ENCODE measurements at regions not wholly inside any gene's neighbourhood (a gene's known extent, or its start where the extent isn't known, plus 50 kb on each side); places are given as distances from the start of the nearest gene placed in this dataset.

DNA sequence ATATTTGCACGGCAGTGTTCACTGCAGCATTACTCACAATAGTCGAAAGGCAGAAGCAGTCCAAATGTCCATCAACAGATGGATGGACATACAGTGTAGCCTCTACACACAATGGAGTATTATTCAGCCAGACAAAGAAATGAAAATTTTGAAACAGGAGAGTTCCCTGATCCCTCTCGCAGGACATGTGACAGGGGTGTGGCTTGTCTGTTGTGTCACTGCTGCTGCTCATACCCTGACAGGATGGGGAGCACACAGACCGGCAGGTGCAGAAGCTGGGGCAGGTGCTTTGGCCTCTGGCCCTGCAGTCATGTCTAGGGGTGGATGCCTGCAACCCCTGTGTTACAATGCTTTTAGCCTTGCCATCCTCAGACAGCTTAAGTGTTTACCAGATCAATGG, 204.3 kb downstream of the EFNB2 start:
- TF ChIP-seq, protein P1, sequence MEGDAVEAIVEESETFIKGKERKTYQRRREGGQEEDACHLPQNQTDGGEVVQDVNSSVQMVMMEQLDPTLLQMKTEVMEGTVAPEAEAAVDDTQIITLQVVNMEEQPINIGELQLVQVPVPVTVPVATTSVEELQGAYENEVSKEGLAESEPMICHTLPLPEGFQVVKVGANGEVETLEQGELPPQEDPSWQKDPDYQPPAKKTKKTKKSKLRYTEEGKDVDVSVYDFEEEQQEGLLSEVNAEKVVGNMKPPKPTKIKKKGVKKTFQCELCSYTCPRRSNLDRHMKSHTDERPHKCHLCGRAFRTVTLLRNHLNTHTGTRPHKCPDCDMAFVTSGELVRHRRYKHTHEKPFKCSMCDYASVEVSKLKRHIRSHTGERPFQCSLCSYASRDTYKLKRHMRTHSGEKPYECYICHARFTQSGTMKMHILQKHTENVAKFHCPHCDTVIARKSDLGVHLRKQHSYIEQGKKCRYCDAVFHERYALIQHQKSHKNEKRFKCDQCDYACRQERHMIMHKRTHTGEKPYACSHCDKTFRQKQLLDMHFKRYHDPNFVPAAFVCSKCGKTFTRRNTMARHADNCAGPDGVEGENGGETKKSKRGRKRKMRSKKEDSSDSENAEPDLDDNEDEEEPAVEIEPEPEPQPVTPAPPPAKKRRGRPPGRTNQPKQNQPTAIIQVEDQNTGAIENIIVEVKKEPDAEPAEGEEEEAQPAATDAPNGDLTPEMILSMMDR (conservative IDR thresholded peaks at IDR 0.05; ENCODE audit: low read depth, low read length), result no peak
- no peak for TF ChIP-seq EZH2 (IDR thresholded peaks at IDR 0.05; ENCODE audit: low read length, unreplicated experiment)
